ENCODE measurements at regions not wholly inside any gene's neighbourhood (a gene's known extent, or its start where the extent isn't known, plus 50 kb on each side); places are given as distances from the start of the nearest gene placed in this dataset.

DNA sequence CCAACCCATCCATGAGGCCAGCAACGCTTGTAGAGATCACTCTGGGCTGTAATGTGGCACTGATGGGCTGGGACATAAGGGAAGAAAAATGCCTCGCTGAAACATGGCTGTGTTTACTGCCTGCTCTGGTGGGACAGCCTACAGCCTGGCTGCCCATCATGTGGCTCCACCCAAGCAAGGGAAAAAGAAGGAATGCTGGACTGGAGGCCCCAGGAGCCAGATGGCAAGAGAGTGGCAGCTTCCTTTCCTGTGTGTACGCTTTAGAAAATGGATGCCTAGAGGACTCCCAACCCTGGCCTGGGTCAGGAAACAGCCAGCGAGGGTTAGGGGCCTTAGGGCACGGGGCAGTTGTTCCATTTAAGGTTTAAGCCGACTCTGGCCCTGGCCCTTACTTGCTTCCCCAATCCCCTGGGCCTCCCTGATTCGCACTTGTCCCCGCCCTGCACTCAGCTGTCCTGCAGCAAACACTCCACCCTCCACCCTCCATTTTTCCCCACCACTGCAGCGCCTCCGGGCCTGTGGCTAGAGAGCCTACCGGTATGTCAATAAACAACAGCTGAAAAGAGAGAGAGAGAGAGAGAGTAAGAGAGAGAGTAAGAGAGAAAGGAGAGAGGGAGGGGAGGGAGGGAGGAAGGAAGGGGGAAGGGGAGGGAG lies 819.4 kb downstream of the SEMA5A start:
- Histone ChIP-seq H3K9me2 (ENCODE audit: insufficient read depth, low read length) (no peaks in the 10 kb centered on the region), H3K36me3 (ENCODE audit: insufficient read depth, low read length) (no peaks in the 10 kb centered on the region)

DNA sequence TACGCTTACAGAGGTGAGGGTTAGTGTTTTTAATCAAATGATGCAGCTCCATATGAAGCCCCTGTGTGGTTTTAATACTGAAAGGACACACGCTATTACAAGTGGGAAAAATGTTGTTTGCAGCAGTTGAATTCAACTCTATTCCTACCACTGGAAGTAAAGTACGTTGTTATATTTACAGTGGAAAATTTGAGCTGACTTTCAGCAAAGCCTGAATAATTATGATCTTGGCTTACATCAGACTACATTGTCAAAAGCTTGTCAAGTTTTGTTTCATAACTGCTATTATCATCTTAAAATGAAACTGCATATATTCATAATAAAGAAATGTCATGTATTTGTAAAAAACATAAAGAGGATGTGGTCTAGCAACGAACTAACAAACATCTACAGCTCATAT lies 818.5 kb downstream of the SEMA5A start:
- Histone ChIP-seq H3K79me2 (replicated peaks; ENCODE audit: insufficient read depth, low read length) (no peaks in the 10 kb centered on the region), H3K9ac (ENCODE audit: low read length) (no peak overlapping the region), H2AFZ (ENCODE audit: low read depth, low read length) (no peak overlapping the region), H3K36me3 (ENCODE audit: insufficient read depth, low read length) (no peaks in the 10 kb centered on the region), H3F3A (ENCODE audit: insufficient read depth, low read length, poor library complexity, severe bottlenecking) (no peaks in the 10 kb centered on the region), H4K20me1 (ENCODE audit: insufficient read depth) (no peaks in the 10 kb centered on the region), H3K9me2 (ENCODE audit: insufficient read depth, low read length) (no peaks in the 10 kb centered on the region), H3K4me3 (ENCODE audit: low read length) (no peak overlapping the region), H3K9me3 (ENCODE audit: low read length) (no peaks in the 10 kb centered on the region), H3K27ac (ENCODE audit: low read length) (no peak overlapping the region), H3K4me2 (ENCODE audit: low read length) (no peak overlapping the region), H3K27me3 (ENCODE audit: insufficient read depth, low read depth, low read length) (no peaks in the 10 kb centered on the region)
- TF ChIP-seq SMC3 (conservative IDR thresholded peaks at IDR 0.05; ENCODE audit: poor library complexity) (no peak), EP300 (conservative IDR thresholded peaks at IDR 0.05; ENCODE audit: poor library complexity, severe bottlenecking) (no peak), RAD21 (conservative IDR thresholded peaks at IDR 0.05) (no peak), REST (IDR thresholded peaks at IDR 0.05; ENCODE audit: borderline replicate concordance) (no peak), POLR2AphosphoS5 (IDR thresholded peaks at IDR 0.05) (no peak), MXI1 (conservative IDR thresholded peaks at IDR 0.05; ENCODE audit: poor library complexity, severe bottlenecking) (no peak), TAF1 (IDR thresholded peaks at IDR 0.05; ENCODE audit: low read depth) (no peak)
- TF ChIP-seq, protein P1, sequence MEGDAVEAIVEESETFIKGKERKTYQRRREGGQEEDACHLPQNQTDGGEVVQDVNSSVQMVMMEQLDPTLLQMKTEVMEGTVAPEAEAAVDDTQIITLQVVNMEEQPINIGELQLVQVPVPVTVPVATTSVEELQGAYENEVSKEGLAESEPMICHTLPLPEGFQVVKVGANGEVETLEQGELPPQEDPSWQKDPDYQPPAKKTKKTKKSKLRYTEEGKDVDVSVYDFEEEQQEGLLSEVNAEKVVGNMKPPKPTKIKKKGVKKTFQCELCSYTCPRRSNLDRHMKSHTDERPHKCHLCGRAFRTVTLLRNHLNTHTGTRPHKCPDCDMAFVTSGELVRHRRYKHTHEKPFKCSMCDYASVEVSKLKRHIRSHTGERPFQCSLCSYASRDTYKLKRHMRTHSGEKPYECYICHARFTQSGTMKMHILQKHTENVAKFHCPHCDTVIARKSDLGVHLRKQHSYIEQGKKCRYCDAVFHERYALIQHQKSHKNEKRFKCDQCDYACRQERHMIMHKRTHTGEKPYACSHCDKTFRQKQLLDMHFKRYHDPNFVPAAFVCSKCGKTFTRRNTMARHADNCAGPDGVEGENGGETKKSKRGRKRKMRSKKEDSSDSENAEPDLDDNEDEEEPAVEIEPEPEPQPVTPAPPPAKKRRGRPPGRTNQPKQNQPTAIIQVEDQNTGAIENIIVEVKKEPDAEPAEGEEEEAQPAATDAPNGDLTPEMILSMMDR (IDR thresholded peaks at IDR 0.05; ENCODE audit: poor library complexity, severe bottlenecking): no peak

More for the DNA sequence above, 819.4 kb downstream of the SEMA5A start:
- no peak overlapping the region for H3K4me3 ChIP-seq (ENCODE audit: low read length)
- no peaks in the 10 kb centered on the region for H3K27me3 ChIP-seq (ENCODE audit: insufficient read depth, low read depth, low read length)
- H3K9ac ChIP-seq (ENCODE audit: low read length): no peak overlapping the region
- no peak for TF ChIP-seq EZH2 (IDR thresholded peaks at IDR 0.05; ENCODE audit: borderline replicate concordance, insufficient read depth, low read length, poor library complexity, severe bottlenecking)
- TF ChIP-seq POLR2AphosphoS5 (IDR thresholded peaks at IDR 0.05): no peak
- TF ChIP-seq EP300 (conservative IDR thresholded peaks at IDR 0.05; ENCODE audit: poor library complexity, severe bottlenecking): no peak
- TF ChIP-seq, protein P1 (IDR thresholded peaks at IDR 0.05; ENCODE audit: poor library complexity, severe bottlenecking): no peak
- no peak for TF ChIP-seq MXI1 (conservative IDR thresholded peaks at IDR 0.05; ENCODE audit: poor library complexity, severe bottlenecking)
- no peak for TF ChIP-seq RAD21 (conservative IDR thresholded peaks at IDR 0.05)
- TF ChIP-seq TAF1 (IDR thresholded peaks at IDR 0.05; ENCODE audit: low read depth): no peak
- no peak for TF ChIP-seq REST (IDR thresholded peaks at IDR 0.05; ENCODE audit: borderline replicate concordance)
- no peak for TF ChIP-seq SMC3 (conservative IDR thresholded peaks at IDR 0.05; ENCODE audit: poor library complexity)
- no peaks in the 10 kb centered on the region for H3K79me2 ChIP-seq (replicated peaks; ENCODE audit: insufficient read depth, low read length)
- no peak overlapping the region for H3K4me2 ChIP-seq (ENCODE audit: low read length)
- no peaks in the 10 kb centered on the region for H3K9me3 ChIP-seq (ENCODE audit: low read length)
- no peak overlapping the region for H3K27ac ChIP-seq (ENCODE audit: low read length)
- no peaks in the 10 kb centered on the region for H3F3A ChIP-seq (ENCODE audit: insufficient read depth, low read length, poor library complexity, severe bottlenecking)
- no peaks in the 10 kb centered on the region for H4K20me1 ChIP-seq (ENCODE audit: insufficient read depth)
- no peak overlapping the region for H2AFZ ChIP-seq (ENCODE audit: low read depth, low read length)

All from neural cell (in vitro differentiated cells).